GM21825 (cell line): ENCODE measurements at regions not wholly inside any gene's neighbourhood (a gene's known extent, or its start where the extent isn't known, plus 50 kb on each side); places are given as distances from the start of the nearest gene placed in this dataset.
"Not testable (repeated sequence)": the region's sequence is repeated elsewhere in the genome, so short reads cannot be mapped to it uniquely, and the experiment has no call there.

Experiments
- ATAC-seq: cut with Tn5 transposase; IDR thresholded peaks from one replicate; pipeline ENCODE4 v1.9.1; 2021; ENCODE audit warnings: mild to moderate bottlenecking, moderate library complexity; ENCODE audit not compliant: unreplicated experiment

GRCh38 chr20:64327223-64327549 lies 71.6 kb downstream of the PCMTD2 start:
- not testable (repeated sequence) for ATAC-seq

- peak; percentile 52 for ATAC-seq
These were observed 72.2 kb downstream of the PCMTD2 start for GRCh38 chr20:64327550-64328317.

GRCh38 chr20:64328595-64329250 lies 73.2 kb downstream of the PCMTD2 start:
- not testable (repeated sequence) for ATAC-seq

- ATAC-seq, result not testable (repeated sequence)
These were observed 77.1 kb downstream of the PCMTD2 start for GRCh38 chr20:64332627-64333026.
